ENCODE measurements at regions not wholly inside any gene's neighbourhood (a gene's known extent, or its start where the extent isn't known, plus 50 kb on each side); places are given as distances from the start of the nearest gene placed in this dataset.

DNA sequence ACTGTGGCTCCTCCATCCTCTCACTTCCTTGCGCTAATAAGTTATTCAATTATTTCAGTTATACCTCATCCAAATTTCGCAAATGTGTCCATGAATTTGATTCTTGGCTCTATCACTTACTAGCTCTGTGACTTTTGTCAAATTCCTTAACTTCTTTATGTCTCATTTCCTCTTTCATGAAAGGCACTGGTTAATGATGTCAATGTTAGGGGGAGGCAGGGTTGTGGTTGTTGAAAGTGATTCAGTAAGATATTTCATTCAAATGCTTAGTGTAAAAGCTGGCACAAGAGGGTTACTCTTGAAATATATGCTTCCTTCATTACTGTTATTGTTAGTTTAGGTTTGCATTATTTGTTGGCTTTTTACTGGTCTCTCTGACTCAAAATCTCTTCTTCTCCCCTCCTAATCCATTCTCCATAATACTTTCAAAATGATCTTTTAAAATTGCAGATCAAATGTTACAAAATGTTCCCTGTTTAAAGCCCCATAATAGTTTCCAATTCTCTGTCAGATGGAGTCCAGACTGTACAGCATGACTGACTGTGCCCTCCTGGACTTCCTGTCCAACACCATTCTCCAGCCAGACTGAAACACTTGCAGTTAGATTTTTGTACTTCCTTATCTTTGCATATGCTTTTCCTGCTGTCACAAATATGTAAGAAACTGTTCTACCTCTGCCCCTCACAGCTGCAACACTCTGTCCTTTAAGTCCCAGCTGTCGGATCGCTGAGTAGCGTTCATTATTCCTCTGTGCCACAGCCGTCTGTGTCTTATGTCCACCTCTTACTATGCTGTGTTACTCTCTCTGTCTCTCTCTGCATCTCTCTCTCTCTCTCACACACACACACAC lies 510.6 kb upstream of the RAG2 start:
- no peak for DNase-seq (ENCODE audit: low read depth in 2 of 3, low spot score in 2 of 3)

DNA sequence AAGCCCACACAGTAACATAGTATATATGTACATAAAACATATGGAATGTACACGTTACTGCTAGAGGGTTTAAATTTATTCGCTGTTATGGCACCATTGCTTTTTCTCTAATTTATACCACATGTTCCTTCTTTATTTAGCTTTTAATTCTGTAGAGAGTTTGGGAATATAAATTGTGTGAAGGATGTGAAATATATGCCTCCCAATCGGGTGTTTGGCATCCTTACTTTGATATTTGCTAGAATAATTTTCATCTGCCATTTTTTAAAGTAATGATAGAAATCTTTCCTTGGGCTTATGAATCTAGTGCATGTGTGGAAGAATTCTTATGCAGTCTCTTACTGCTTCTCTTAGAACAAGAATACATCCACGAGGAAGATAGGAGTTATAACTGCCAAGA lies 509.8 kb upstream of the RAG2 start:
- DNase-seq (ENCODE audit: low read depth in 2 of 3, low spot score in 2 of 3): no peak

DNA sequence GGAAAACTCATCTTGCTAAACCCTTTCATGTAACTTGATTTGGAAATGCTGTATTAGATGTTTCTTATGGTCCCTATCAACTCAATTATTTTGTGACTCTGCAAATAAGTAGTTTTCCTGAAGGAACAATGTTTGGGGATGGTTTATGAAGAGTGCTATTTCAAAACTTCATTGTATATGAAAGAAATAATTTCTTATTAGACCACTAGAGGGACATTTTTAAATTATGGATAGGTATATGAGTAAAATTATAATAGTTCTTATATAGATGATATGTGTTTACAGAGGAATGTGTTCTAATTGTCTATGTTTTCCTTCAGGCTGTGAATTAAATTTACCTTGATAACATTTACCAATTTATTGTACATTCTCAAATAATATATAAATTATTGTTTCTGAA lies 509.4 kb upstream of the RAG2 start:
- no peak for DNase-seq (ENCODE audit: low read depth in 2 of 3, low spot score in 2 of 3)

DNA sequence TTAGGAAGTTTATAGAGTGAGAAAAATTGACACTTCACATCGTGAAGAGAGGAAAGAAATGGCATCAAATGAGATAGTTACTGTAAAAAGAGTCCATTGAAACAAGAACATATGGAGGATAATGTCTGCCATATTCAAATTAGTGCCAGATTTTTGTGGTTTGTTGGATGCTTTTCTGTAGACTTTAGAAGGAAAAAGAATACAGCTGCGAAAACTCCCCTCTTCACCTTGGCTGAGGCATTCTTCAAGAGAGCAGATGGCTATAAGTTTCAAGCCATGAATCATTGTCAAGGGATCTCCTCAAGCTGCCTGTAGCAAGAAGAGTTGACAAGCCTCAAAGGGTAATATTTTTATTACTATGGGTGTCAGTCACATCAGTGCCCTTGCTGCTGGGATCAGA lies 507.4 kb upstream of the RAG2 start:
- DNase-seq (ENCODE audit: low read depth in 2 of 3, low spot score in 2 of 3): no peak

DNA sequence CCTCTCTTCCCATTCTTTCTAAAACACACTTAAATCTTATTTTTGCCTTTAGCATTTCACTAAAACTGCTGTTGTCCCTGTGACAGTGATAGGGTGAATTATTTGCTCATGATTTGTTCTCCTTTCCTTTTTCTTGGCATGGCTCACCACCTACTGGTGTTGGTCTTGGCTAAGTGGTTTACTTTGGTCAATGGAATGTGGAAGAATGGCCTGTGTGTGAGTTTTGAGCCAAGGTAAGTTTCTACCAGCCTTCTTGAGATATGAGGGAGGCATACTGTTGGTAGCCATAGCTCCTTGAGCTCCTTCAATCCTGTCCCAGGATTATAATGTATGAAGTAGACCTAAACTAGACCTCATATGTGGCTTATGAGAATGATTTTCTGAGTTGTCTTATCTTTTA lies 506.3 kb upstream of the RAG2 start:
- DNase-seq (ENCODE audit: low read depth in 2 of 3, low spot score in 2 of 3): no peak

DNA sequence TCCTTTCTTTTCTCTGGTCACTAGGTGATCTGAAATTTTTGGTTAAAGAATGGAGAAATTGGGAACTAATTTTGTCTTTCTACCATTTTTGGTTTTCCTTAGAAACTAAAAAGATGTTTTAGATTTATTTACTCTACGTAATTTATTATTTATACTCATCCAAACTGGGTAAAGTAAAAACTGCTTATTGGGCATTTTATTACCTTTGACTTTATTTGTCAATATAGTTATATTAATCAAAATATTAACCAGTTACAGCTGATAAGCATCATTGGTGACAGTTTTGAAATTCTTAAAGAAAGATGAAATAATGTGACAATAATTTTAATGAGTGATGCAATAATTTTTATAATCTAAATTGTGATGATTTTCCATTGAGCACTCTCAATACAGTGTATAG lies 502.0 kb upstream of the RAG2 start:
- DNase-seq (ENCODE audit: low read depth in 2 of 3, low spot score in 2 of 3): no peak

DNA sequence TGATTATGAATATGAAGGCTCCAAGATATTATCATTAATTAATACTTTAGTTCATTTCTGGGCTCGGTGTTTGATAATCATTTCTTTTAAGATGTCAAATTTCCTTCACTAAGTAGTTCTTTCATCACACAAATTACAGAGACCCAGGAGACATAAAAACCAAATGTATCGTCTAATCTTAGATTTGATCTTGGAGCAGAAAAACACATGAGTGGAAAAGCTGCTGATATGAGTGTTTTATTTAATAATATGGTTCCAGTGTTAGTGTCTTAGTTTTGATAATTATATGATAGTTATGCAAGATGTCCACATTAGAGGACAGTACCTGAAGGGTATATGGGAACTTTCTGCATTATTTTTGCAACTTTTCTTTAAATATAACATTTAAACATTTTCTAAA lies 494.5 kb upstream of the RAG2 start:
- no peak for DNase-seq (ENCODE audit: low read depth in 2 of 3, low spot score in 2 of 3)

DNA sequence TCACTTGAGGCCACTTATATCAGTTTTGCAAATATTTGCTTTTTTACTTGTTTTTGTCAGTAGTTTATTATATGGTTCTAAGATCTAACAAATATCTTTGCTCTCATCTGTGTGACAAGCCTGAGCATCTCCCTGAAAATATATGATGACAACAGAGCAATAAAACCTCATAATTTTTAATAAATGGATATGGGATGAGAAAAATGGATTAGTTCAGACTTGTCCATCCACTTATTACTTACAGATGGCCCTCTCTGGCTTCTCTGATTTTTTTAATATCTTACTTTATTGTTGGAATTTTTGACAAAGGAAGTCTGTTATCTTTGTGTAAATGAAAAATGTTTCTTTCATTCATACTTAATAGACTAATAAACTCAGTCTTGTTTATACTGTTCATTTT lies 491.4 kb upstream of the RAG2 start:
- no peak for DNase-seq (ENCODE audit: low read depth in 2 of 3, low spot score in 2 of 3)

DNA sequence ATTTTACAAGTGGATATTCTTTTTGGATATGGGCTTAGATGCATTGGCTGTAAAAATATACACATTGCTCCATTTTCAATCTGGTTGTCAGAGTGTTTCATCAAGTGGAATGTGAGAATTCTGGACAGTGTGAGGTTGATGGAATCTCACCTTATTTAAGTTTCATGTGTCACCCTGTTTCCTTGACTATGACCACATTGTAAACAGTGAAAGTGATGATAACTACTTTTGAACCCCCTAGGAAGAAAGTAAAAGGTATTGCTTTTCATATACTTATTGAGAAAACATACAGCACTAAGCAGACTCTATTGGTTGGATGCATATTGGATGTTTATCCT lies 490.5 kb upstream of the RAG2 start:
- no peak for DNase-seq (ENCODE audit: low read depth in 2 of 3, low spot score in 2 of 3)

DNA sequence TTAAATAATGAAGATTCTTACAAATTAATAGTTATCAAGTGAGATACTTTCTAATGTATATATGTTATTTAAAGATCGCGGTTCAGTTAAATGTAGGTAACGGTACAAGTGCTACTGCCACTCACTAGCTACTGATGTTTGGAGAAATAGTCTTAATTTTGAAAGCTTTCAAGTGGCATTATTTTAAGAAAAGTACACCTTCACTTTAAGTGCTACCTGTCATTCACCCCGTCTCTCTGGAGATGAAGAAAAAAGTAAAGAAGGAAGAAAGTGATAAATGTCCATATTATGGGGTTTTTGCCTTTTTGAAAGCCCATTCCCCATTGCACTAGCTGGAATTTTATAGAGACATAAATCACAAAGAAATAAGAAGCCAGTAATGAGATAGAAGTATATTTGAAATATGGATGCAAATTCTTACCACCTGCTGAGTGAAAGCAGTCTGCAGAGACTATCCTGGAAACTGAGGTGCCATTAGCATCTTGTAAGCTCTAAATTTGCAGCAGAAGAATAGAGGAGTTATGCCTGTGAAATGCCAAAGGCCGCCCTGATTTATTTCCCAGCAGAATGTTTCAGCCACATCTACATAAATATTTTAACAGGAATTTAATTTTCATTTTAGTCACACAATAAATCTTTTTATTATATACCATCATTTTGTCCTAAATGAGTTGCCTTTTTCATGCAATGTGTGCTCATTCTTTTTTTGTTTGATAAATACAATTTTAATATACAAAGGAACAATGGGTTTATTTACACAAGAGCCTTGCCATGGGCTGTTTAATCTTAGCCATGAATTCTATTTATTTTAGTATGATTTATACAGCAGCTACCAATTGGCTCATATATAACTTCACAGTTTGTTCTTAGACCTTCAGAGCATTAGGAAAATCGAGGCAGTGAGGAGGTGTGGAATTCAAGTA lies 489.9 kb upstream of the RAG2 start:
- no peak for DNase-seq (ENCODE audit: low read depth in 2 of 3, low spot score in 2 of 3)

DNA sequence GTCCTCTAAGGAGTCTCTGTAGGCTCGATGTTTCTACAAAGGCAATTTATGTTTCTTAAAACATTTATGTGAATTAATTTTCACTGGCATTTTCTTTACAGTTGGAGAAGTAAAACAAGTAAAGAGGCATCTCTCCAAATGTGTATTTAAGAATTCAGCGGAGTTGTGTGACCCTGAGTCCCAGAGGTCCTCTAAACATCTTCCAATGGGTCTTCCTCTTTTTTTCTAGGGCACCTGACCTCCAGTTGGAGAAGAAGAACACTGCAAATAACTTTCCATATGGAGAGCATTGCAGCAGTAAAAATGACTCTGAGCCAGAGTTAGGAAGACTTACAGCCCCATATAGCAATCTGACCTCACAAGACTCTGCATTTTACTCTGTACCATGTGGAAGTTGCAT lies 480.5 kb upstream of the RAG2 start:
- DNase-seq (ENCODE audit: low read depth in 2 of 3, low spot score in 2 of 3): no peak

DNA sequence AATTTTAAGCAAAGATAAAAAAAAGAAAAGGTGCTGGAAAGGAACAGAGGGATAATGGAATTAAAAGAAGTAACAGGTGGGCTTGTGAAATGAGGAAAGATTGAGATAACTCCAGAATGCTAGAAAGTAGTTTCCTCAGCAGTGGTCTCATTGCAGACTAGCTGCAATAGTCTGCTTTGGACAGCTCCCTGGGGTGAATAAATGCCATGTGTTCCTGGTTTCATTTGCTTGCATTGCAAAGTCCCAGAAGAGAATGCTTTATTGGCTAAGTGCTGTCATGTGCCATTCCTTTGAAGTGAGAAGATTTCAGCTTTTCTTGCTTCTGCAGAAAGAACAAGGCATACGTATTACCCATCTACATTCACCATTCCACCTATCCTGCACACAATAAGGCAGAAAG lies 478.8 kb upstream of the RAG2 start:
- DNase-seq (ENCODE audit: low read depth in 2 of 3, low spot score in 2 of 3): no peak

DNA sequence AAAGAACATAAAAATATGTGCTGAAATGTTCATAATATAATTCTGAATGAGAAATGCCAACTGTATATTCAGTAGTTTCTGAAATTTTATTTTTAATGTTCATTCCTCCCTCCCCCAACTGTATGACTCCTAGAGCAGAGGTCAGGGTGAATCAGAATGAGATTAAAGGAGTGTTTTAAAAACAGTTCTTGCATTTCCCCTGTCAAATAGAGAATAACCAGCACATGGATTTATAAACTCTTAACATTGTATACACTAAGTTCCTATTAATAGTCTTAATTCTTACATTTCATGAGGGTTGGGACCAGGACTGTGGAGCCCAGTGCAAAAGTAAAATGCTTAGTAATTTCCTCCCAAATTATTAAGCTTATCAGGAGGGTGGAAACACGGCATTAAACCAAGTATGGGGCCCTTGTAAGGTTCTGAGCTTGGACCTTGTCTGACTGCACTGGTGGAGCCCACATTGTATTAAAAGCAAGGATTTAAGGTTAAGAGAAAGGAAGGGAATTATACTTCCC lies 474.6 kb upstream of the RAG2 start:
- no peak for DNase-seq (ENCODE audit: low read depth in 2 of 3, low spot score in 2 of 3)

DNA sequence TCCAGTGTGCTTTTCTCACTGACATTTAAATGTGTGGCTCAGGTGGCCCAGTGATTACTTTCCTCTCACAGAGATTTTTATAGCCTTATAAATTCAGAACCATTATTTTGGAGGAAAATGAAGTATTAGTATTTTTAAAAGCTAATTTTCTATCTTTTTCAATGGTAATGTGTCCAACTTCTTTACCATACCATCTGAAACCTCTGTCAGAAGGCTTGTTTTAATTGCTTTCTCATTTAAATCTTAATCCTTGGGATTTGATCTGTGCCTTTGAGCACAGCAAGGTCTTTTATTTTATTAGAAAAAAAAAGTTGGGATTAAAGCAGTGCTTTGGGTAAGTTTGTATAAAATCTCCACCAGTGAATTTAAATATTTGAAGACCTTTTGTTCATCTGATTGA lies 452.3 kb upstream of the RAG2 start:
- no peak for DNase-seq (ENCODE audit: low read depth in 2 of 3, low spot score in 2 of 3)

DNA sequence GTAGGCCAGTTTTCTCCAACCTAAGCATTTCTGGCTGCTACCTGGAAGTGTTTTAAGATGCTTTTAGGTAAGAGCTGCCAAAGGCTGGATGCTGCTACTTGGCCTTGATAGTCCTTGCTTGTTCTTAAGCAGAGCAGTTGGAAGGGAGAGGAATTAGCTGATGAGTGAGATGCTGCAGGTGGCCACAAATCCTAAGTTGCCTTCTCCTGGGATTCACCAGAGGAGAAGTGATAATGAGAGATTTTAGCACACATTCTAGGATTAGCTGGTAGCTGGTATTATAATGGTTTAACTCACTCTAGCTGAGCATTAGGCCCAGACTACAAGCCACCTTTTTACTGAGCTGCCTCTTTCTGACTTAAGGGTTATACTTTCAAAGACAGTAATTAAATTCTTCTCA lies 442.9 kb upstream of the RAG2 start:
- no peak for DNase-seq (ENCODE audit: low read depth in 2 of 3, low spot score in 2 of 3)

DNA sequence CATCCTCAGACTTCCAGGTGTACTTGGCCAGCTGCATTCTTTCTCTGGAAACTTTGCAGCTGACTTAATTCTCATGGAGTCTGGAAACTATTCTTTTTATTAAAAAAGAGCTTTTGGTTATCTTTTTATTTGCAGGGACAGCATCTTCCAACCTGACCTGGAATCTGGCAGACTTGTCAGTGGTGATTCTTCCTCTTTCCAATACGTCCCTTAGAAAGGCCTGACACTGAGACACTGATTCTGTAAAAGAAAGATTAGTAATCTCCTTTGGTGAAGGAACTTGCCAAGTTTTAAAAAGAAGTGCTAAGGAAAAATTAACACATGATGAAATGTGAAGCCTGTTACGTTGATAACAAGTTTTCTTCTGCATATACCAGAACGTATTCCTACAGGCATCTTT lies 440.9 kb upstream of the RAG2 start:
- DNase-seq (ENCODE audit: low read depth in 2 of 3, low spot score in 2 of 3): no peak

DNA sequence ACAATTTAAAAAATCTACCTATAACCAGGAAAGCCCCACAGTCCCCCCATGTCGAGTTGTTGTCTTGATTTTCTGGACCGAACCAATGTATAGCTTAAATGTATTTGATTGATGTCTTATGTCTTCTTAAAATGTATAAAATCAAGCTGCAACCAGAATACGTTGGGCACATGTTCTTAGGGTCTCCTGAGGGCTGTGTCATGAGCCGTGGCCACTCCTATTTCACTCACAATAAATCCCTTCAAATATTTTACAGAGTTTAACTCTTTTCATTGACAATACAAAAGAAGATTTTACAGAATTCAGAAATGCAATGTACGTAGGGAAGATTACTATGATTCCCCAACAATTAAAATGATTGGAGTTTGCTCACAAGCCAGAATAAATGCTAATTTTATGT lies 428.7 kb upstream of the RAG2 start:
- no peak for DNase-seq (ENCODE audit: low read depth in 2 of 3, low spot score in 2 of 3)

DNA sequence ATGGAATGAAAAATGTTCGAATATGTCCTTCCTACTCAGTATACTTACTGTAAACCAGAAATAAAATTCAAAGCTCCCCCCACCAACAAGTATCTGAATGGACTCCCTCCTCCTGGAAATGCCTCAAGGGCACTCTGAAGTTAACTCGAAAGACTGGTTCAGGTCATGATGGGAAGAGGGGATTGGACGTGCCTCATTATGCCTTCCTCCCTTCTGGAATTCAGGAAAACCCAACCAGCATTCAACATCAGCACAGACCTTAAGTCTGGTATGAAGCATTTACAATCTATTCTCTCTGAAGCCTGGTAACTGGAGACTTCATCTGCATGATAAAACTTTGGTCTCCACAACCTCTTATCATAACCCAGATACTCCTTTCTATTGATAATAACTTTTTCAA lies 428.3 kb upstream of the RAG2 start:
- no peak for DNase-seq (ENCODE audit: low read depth in 2 of 3, low spot score in 2 of 3)

DNA sequence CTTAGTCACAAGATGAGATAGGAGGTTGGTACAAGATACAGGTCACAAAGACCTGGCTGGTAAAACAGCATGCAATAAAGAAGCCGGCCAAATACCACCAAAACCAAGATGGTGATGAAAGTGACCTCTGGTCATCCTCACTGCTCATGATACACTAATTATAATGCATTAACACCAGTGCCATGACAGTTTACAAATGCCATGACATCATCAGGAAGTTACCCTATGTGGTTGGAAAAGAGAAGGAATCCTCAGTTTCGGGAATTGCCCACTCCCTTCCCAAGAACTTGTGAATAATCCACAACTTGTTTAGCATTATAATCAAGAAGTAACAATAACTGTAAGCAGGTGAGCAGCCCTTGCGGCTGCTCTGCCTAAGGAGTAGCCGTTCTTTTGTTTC lies 408.5 kb upstream of the RAG2 start:
- no peak for DNase-seq (ENCODE audit: low read depth in 2 of 3, low spot score in 2 of 3)

DNA sequence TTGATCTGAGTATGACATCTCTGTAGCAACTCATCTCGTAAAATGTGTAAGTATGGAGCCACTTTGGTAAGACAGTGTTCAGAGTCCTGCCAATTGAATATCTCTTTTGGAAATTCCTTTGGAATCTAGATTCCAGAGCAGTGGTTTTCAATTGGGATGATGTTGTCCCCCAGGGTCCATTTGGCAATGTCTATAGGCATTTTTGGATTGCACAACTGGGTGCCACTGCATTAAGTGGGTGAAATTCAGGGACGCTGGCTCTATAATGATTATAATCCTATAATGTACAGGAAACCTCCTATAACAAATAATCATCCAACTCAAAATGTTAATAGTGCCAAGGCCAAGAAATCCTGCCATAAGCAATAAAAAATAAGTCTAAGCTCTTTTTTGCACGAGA lies 404.8 kb upstream of the RAG2 start:
- no peak for DNase-seq (ENCODE audit: low read depth in 2 of 3, low spot score in 2 of 3)

DNA sequence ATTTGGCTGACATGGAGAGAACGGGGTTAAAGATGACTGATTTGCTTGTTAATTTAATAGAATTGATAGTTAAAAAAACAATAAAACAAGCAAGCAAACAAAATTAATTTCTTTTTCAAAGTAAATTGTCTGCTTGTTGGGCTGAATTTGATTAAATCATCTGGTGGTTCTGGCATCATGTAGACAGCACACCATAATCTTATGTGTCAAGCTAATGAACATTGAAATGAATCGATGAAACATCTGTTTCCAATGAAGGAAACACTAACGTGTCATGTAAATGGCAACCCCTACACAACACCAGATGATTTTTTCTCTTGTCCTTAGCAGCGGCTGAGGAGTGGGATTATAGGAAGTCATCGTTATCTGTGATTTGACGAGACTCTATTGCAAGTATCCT lies 399.6 kb upstream of the RAG2 start:
- DNase-seq (ENCODE audit: low read depth in 2 of 3, low spot score in 2 of 3): no peak

DNA sequence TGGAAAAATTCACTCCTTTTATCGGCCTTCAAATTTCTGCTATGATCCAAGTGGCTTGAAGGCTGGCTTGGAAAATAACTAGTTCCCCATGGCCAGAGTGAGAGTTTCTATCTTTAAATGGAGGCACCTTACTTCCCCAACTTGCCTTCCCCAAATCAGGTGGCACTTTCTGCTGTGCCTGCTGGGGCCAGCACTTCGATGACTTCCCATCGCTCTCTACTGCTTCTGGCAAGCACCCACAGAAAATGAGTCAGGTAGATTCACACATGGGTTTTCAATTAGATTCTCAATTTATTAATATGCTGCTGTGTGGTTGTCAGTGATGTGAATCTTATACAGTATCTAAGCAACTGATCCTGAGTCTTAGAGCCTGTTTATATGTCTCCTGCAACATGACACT lies 398.8 kb upstream of the RAG2 start:
- DNase-seq (ENCODE audit: low read depth in 2 of 3, low spot score in 2 of 3): no peak
